GM21717 (cell line): ENCODE measurements at regions not wholly inside any gene's neighbourhood (a gene's known extent, or its start where the extent isn't known, plus 50 kb on each side); places are given as distances from the start of the nearest gene placed in this dataset.
"Not testable (repeated sequence)": the region's sequence is repeated elsewhere in the genome, so short reads cannot be mapped to it uniquely, and the experiment has no call there.

Experiments
- ATAC-seq: cut with Tn5 transposase; IDR thresholded peaks from one replicate; pipeline ENCODE4 v1.9.1; 2021; ENCODE audit warnings: mild to moderate bottlenecking, moderate library complexity; ENCODE audit not compliant: unreplicated experiment

DNA sequence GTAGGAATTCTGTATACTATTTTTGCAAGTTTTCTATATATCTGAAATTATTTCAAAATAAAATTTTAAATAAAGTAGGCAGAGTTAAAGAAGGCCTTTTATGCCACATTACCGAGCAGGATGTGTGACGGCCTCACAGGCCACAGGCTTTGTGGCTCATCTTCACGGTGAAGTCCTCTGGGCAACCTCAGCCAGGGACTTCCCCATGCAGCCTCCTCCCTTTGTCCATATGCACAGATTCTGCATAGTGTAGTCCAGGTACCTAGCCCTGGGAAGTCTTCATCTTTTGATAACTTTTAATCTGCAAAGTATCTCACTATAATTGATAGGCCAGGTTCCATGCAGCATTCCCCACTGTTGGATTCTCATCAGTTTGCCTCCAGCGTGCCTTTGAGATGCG, 62.8 kb downstream of the ARHGAP11B start:
- not testable (repeated sequence) for ATAC-seq

DNA sequence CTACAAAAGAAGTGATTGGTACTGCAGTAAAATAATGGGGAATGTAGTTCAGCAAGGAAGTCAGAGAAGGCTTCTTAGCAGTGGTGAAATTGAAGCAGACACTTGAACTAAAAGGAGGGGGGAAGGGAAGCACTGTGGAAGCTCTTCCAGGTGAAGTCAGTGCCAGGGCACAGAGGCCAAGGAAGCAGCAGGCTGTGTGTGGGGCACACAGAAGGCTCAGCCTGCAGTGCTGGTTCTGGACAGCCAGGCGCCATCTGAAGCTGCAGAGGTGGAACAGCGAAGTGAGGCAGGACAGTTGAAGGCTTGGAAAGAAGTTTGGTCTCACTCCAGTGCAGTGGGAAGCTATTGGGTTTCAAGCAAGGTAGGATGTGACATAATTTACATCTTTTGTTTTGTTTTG, 64.2 kb downstream of the ARHGAP11B start:
- ATAC-seq, result not testable (repeated sequence)

DNA sequence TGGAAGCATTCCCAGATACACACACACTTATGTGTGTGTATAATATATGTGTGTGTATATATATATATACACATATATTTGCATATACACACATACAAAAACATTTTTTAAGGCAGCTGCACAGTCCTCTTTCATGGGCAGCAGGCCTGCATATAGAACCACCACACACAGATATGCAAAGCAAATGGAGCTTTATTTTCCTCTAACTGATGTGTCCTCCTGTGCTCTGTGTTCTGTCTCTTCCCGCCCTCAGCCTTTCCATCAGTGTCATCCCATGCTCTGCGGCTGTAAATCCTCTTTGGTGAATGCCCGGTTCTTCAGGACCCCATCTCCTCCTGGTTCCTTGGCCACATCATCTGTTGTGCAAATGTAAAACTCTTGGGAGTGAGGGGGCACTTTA, 69.9 kb downstream of the ARHGAP11B start:
- not testable (repeated sequence) for ATAC-seq

DNA sequence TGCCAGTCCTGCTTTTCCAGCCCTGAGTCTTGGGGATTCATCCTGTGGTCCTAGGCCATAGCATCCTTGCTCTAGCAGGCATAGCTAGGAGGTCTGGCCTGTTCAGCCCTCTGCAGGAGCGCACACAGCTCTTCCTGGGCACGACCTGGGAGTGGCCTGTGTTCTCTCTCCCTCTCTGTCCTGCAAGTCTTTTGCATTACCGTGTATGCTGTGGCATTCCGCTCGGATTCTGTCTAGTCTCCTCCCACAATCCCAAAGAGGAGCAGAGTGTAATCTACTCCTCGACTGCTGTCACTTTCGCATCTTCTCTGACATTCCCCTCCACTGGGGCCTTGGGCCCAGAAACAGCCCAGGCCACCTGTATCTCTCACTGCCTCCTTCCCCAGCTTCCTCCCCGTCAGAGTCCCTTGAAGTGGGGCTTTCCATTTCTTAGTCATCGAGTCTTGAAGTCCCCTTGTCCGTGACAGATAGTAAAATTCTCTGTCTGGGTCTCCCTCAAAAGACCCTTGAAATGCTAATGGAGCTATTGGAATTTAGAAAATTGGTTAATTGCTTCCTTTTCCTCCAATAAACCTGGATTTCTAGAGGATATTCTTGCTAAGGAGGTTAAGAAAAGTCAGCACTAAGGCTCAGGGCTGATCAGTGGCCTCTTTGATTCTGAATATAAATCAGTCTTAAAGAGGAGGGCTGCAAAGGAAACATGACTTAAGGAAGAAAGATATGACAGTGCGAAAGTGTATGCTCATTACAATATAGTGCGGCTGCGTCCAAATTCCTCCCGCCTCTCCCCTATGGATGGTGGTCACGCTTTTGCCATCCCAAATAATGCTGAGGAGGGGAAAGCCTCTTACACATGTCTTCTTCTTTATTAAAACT, 70.7 kb downstream of the ARHGAP11B start:
- ATAC-seq, result peak; percentile 63

DNA sequence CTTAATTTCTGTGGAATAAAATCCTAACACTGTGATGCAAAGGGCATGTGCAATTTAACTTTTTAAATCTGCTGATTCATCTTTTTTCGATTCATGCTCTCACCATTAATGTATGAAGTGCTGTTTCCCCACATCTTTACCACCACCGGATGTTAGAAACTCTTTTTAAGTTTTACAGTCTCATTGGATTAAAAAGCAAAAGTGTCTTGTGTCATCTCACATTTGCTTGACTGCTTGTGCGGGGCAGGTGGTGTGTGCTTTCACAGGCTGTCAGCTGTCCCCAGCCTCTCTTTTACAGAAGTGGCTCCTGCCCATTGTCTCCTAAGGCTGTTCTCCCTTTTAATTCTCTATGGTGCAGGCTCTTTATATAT, 71.4 kb downstream of the ARHGAP11B start:
- peak; percentile 64 for ATAC-seq

DNA sequence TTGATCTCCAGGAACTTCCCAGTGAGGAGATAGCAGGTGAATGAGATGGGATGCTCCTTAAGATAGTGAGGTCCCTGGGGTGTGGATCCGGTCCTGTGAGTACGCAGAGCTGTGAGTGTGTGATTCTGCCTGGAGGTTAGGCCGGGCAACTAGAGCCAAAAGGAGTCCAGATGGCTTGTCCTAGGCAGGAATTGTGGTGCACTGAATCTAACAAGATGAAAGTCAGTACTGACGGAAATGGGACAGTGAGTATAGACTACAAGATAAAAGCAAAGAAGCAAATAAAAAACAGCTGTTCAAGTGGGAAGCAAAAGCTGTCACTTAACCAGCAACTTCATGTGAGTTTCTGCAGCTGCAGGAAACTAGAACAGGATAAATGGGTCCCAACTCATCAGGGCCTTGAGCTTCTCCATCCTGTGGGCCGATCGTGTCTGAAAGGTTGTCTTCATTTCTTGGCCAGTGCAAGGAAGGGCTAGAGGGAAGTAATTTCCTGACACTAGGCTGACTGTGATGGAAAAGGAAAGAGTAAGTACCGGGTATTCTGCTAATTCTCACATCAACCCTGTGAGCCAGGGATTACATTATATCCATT, 74.2 kb downstream of the ARHGAP11B start:
- ATAC-seq, result not testable (repeated sequence)

DNA sequence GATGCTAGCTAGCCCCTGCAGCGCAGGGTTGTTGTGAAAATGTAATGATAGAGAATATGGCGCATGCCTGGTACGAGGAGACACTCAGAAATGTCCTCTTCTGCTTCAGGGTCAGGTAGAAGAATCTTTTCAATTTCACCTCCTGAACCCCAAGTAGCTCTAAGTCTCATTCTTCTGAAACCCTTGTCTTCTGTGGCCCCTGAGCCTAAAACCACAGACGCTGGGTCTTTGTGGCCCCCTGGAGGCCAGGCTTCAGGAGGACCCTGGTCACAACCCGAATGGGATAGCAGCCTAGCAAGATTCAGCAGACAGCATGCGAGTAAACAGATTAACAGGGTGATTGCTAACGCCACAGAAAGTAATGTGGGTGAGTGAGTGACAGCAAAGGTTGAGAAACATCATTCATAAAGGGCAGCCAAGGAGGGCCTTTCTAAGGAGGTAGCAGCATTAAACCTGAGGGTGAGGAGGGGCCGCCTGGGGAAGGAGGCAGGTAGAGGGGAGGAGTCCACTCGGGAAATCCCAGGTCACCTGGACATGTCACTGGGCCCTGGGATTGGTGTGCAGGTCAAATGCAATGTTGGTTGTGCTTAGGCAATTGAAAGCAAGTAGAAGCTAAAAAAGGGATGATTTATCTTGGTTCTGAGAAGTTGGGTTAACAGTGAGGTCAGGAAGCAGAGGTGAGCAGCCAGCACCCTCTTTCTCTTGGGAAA, 82.2 kb downstream of the ARHGAP11B start:
- ATAC-seq, result not testable (repeated sequence)

DNA sequence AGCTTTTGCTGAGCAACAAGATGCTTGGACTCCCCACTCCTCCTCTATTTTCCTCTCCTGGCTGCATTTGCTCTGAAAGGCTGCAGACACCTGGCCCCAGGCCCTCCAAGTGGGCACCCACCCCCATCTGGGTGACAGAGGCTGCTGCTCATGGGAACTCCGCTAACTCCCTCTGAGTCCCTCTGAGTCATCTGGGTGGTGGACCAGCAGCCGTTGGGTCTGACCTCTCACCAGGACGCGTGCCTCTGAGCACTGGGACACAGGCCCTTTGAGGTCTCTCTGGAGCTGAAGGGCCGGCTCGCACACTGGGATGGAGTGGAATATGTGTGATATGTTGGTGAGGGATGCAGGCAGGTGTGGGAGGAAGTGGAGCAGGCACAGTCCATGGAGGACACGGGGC, 82.9 kb downstream of the ARHGAP11B start:
- not testable (repeated sequence) for ATAC-seq

DNA sequence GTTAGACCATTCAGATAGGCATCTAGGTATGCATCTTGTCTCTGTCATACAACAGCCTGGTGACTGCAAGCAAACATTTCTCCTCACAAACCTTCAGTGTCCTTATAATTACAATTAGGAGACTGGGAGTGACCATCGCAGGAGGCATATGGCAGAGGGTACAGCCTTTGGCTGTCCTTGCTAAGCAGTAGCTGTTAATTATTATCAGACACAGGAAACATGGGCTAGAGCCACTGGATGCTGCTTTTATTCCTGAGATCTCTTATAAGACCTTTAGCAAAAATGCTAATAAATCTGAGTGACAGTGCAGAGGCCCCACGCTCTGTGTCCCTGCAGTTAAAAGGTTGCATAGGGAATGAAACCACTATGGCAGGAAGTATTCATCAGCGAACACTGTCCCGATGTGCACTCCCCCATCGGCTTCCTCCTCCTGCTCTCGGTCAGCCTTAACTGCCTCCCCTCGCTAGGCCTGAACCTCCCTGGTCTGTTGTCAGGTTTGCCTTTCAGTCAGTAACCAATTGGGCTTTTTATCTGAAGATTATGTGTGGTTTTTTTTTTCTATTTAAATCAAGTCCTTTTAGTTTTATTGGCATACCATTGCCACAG, 92.2 kb downstream of the ARHGAP11B start:
- ATAC-seq, result not testable (repeated sequence)

DNA sequence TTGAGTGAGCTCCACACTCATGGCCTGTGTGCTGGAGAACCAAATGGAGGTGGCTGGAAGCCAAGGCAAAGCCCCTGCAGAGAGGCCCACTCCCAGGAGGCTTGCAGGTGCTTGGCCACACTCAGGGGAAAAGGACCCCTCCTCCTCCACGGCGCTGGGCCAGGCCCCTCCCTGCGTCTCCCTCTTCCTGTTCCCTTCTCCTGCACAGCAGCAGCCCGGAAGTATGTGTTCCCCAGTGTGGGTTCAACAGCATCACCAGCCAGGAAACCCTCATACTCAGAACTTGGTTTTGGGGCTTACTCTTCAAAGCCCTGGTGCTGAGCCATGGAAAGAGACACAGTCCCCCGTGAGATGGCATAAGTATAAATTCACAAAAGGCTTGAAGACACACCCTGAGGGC, 93.4 kb downstream of the ARHGAP11B start:
- not testable (repeated sequence) for ATAC-seq

DNA sequence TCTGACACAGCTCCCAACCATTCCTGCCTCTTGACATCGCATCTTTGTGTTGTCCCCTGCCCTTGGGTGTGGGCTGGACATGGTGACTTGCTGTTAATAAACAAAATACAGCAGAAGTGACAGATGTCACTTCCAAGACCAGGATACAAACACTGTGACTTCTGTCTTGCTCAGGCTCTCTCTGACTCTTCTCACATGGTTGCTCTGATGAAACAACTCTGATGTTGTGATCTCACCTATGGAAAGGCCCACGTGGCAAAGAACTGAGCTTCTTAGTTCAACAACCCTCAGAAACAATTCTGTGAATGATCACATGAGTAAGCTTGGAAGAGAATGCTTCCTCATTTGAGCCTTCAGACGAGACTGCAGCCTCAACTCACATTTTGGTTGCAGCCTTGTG, 94.9 kb downstream of the ARHGAP11B start:
- not testable (repeated sequence) for ATAC-seq

DNA sequence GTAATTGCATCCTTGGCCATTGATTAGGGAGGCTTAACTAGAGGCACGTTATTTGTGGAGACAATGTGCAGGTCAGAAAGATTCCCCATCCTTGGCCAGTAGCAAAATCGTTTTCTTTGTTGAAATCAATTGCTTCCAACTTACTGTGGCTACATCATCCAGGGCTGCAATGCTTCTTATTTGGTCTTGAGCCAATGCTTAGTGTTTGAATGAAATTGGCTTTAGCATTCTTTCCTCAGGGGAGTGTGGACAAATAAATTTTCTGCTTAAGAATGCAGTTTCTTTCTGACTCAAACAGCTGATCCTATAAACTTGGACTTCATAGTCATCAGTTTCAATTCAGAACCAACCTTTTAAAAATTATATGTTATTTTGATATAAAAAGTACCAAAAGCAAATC, 95.6 kb downstream of the ARHGAP11B start:
- ATAC-seq, result not testable (repeated sequence)

DNA sequence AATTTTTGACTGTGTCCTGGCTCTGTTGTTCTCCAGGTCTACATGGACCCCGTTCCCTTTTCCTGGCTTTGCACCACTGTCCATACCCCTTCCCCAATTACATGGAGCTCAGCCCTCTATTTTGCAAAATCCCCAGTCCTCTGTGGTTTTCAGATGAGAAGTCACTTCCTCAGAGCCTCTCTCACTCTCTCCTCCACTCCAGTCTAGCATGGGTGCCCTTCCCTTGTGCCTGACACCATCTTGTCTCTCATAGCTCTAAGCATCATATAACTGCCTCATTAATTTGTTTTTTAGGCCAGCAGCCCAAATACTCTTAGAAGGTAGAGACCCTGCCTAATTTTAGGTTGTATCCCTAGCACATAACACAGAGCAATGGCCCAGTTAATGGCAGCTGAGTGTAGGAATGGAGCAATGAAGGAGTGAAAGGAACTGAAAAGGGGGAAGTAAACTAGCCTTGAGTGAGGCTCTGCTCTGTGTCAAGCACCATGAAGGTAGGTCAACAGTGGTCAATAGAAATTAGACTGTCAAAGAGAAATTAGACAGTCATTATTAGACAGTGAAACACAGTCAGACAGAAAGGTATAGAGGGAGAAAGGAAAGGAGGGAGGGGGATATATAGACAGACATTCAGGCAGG, 97.7 kb downstream of the ARHGAP11B start:
- ATAC-seq, result not testable (repeated sequence)

DNA sequence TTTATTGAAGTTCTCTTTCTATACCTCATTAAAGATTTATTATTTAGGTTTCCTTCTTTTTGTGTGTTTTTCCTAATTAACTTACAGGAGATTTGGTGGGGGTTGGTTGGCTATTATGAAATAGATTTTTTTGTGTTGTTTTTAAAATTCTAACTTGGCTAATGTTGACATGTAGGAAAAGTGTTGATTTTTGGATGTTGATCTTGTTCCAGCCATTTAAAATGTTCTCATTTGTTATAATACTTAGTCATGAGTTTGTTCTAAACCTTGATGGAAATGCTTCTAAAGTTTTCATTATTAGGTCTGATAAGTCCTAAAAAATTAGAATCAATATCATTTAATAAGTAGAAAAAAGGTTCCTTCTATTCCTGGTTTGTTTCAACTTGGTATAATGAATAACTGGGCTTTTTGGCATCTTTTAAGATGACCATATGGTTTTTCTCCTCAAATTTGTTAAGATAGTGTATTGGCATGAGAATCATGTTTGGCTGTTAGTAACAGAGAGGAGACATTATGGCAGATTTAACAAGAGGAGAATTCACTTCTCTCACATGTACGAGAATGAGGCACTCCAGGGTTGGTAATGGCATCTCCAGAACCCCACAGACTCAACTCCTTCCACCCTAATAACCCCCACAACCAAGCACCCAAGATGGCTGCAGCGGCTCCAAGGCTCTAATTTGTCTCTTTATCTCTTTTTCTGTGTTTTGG, 104.1 kb downstream of the ARHGAP11B start:
- not testable (repeated sequence) for ATAC-seq

DNA sequence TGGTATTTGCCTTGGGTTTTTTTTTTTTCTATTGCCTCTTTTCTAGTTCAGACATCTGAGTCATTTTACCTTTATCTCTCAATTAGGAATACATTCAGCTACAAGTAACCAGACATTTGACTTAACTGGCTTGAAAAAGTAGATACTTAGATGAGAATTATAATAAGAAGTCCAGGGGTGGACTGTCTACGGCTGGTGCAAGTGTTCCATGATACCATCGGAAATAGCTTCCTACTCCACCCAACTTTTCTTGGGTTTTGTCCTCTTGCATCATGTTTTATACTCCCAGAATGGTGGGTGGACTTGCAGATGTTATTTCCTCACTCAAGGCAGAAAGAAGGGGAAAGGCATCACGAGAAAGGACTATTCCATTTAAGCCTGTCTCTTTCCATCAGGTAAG, 104.7 kb downstream of the ARHGAP11B start:
- ATAC-seq, result not testable (repeated sequence)

DNA sequence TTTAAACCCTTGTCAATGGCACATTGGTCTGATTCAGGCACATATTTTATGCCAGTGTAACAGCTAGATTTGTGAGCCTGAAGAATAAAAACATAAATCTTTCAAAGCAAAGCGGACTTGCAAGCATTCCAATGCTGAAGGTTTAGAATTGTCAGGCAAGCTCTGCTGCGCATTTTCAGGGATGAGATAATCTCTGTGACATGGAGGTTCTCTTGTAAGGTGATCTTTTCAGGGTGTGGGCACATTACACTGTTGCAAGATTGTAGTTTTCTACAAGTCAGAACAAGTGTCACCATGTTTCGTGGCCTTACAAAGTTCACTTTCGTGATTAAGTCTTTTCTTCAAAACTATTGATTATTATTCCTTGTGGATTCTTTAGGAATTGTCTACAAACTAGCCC, 106.2 kb downstream of the ARHGAP11B start:
- not testable (repeated sequence) for ATAC-seq

DNA sequence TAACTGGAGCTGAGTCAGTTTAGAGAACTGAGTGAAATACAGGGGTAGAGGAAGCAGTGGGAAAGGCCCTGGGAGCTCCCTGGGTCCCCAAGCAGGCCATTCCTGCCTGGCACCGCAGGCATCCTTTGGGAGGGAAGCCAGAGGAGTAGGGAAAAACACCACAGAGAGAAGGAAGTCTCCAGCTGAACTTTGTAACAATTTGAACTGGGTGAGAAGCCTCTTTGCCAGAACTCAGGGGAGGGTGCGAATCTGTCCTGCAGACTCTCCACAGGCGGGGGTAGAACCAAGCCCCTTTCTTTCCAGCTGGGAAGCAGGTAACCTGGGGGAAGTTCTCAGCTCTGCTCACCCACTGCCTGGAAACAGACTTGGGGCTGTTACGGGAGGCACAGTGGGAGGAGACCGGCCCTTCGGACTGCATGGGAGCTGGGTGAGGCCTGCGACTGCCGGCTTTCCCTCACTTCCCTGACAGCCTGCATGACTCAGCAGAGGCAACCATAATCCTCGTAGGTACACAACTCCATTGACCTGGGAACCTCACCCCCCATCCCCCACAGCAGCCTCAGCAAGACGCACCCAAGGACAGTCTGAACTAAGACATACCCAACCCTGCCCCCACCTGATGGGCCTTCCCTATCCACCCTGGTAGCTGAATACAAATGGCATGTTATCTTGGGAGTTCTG, 110.1 kb downstream of the ARHGAP11B start:
- not testable (repeated sequence) for ATAC-seq

DNA sequence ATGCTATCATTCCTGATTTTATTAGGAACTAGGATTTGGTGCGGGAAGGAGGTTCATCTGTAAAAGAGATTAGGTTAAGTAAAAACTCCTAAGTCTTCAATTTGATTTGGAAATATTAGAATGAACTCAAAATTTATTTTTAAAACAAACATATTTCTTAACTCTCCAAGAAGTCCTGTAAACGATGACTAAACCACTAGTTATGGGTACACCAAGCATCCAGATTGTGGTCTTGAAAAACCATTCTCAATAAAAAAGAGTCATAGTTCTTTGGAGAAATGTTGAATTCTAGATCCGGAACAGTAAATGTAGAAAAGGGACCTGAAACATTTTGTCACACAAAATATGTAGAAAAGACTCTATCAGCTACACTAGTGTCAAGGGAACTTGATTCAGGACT, 116.9 kb downstream of the ARHGAP11B start:
- ATAC-seq, result not testable (repeated sequence)

DNA sequence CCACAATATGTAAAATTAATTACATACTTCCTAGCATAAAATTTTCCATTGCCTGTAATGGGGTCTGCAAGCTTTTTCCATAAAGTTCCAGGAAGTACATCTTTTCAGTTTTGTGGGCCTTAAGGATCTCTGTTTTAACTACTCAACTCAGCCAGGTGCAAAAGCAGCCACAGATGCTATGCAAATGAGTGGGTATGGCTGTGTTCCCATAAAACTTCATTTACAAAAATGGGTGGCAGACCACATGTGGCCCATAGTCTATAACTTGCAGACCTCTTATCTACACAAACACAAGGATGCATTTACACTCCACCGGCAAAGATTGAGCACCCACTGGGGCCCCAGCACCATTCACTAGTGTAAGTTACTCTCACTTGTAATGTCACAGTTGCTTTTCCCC, 123.1 kb downstream of the ARHGAP11B start:
- ATAC-seq, result not testable (repeated sequence)
